NCI-H82 (cell line): ENCODE measurements at regions not wholly inside any gene's neighbourhood (a gene's known extent, or its start where the extent isn't known, plus 50 kb on each side); places are given as distances from the start of the nearest gene placed in this dataset.
A peak's percentile ranks its signal among the peaks of the same experiment; 100 is the strongest.
"Not testable (repeated sequence)": the region's sequence is repeated elsewhere in the genome, so short reads cannot be mapped to it uniquely, and the experiment has no call there.

Source experiments
- DNase-seq: peaks from one replicate; lab custom pipeline; 2025; lab: John Stamatoyannopoulos, UW

DNA sequence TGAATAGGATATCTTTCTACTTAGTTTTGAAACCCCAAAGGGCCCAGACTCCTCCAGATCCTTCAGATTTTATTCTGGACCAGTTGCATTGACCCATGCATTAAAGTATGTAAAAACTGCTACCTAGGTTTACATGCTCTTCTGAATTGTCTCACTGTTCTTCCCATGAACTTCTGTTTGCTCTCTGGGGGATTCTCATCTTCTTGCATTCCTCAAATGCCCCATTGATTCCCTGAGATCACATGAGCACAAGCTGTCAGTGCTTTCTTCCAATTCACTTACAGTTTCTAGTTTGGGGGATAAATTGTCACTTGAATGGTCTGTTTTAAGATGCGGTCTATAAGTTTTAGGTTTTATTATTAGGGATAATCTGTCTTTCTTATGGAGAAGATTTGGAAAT, 188.9 kb upstream of the KIF2B start:
- no peak for DNase-seq

DNA sequence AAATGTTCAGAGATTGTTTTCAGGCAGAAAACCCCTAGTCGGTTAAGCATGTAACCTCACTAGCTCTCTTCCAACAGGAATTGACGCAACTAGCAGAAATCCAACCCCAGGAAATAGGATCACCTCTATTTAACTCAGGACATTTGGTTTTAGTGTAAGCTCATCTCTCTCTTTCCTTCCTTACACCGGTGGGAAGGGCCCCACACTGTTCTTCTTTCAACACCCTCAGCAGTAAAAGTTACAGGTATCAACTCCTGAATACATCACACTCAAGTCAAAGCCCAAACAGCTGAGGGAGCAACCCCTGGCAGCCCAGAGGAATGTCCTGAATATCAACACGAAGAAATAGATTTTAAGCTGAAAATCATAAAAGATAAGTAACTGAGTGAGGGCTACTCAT, 191.2 kb upstream of the KIF2B start:
- DNase-seq, result no peak

DNA sequence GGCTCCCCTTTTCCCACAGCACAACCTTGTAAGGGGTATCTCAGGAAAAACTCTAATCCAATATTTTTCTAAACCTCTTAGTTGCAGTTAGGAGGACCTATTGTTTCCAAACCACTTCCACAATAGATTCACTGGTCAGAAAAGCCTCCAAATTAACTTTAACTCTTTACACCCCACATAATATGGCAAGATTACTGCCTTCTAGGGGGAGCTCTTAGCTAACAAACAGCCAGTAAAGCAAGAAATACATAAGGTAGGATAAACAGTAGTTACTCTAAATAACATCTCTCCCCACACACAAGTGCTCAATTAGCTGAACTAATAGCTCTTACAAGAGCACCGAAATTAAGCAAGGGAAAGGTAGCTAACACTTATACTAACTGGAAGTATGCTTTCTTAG, 192.1 kb upstream of the KIF2B start:
- DNase-seq, result no peak

DNA sequence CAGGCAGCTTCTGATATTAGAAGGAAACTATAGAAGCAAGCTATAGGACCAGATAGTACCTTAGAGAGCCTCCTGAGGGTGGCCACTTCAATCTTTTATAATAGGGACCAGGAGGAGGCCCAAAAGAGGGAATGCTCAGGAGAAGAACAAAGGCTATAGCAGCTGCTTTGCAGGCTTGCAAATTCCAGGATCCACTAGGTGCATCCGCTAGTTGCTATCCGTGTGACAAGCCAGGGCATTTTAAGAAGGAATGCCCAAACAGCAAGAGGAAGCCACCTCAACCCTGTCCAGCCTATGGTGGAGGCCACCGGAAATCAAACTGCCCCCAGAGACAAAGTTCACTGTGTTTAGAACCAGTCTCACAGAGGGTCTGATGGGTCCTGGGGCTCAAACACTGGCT, 192.6 kb upstream of the KIF2B start:
- DNase-seq, result no peak

DNA sequence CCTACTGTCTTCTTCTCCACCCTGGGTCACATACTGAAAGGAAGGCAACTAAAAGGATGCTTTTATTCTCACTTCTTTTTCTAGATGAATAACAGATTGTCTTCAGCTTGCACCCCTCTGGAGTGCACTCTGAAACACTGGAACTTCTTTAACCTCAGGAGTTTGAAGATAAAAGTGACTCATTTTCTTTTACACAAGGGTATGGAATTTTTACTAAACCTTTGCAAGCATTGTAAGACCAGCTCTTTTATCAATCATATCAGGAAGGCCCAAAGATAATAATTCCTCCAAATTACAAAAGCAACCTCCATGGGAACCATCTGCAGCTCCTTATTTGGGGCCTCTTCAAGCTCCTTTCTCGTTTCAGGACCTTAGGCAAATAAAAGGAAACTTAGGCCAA, 193.5 kb upstream of the KIF2B start:
- no peak for DNase-seq

DNA sequence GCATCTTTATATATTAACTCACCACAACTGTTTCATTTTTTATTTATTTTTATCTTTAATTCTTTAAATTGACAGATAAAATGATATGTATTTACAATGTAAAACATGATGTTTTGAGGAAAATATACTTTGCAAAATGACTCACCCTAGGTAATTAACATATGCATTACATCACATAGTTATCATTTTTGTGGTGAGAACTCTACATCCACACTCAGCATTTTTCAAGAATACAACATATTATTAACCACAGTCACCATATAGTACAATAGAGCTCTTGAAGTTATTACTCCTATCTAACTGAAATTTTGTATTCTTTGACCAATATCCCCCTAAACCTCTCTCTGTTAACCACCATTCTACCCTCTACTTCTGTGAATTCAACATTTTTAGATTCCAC, 194.7 kb upstream of the KIF2B start:
- no peak for DNase-seq

DNA sequence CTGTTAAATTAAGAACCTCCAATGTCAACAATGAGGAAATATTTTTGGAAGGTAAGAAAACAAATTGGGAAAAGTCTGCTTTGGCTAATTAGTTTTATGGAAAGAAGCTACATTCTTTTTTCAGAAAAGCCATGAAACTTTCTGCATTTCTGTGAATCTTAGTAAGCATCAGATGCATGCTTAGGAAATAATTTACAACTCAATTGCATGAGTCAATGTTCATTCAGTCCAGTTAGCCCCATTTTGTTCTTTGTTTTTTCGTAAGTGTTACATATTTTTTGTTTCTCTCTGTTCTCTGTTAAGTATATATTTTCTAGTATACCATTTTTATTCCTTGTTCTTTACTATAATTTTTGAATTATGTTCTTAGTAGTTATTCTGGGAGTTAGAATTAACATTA, 195.2 kb upstream of the KIF2B start:
- no peak for DNase-seq

DNA sequence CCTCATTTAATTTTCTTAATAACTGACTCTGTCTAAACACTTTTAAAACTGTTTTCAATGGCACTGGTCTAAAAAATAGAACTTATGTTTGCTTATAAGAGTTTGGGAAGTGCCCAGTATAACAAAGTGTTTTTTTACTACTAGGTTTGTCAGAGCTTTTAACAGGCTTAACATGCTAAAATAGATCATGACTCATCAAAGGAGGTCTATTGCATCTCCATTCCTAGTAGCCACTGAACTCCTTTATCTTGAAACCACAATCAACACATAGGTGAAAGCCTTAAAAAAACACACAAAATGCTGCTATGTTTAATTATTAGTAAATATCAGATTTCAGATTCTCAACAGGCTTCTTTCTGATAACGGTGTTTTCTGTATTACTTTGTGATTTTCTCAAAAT, 196.4 kb upstream of the KIF2B start:
- peak; percentile 14 for DNase-seq

DNA sequence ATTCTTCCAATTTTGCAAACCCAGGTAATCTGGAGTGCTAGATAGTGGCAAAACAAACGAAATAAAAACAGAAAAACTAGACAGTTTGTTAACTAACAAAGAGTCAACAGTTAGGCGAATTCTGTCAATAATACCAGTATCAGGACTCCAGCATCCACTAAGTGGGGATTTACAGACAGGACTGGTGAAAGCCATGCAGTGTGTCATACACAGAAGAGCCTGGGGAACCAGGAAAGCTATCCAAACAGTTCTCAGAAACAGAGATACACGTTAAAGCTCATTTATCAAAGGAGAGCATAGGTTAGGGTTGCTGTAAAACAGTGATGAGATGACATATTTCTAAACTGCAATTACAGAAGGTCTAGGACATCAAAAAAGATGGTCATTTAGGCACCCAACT, 203.7 kb upstream of the KIF2B start:
- DNase-seq, result no peak

DNA sequence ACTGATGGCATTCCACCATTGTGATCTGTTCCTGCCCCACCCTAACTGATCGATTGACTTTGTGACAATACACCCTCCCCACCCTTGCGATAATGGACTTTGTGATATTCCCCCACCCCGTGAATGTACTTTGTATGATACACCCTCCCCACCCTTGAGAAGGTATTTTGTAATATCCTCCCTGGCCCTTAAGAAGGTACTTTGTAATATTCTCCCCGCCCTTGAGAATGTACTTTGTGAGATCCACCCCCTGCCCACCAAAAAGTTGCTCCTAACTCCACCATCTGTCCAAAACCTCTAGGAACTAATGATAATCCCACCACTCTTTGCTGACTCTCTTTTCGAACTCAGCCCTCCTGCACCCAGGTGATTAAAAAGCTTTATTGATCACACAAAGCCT, 214.5 kb upstream of the KIF2B start:
- not testable (repeated sequence) for DNase-seq

DNA sequence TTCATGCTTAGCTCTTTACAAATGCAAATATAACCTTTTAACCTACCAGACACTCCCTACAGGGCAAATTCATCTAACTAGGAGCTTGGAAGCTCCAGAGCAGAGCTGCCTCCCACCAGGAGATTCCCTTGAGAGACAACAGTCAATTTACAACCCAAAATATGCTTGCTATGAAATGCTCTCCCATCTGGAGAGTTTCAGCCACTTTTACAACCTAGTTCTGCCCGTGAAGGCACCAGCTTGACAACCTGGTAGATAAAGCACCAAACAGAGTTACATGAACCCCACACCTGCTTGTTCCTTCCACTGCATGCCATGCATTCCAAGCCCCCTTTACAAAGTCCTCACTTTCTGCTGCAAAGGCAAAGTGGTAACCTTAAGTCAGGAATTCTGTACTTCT, 215.3 kb upstream of the KIF2B start:
- no peak for DNase-seq

DNA sequence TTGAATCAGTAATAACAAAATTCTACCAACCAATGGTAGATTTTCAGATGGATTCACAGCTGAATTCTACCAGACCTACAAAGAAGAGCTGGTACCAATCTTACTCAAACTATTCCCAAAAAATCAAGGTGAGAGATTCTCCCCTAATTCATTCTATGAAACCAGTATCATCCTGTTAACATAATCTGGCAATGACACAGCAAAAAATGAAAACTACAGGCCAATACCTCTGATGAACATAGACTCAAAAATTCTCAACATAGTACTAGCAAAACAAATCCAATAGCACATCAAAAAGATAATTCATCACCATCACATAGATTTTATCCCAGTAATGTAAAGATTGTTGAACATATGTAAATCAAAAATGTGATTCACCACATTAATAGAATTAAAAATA, 234.4 kb upstream of the KIF2B start:
- DNase-seq, result no peak

DNA sequence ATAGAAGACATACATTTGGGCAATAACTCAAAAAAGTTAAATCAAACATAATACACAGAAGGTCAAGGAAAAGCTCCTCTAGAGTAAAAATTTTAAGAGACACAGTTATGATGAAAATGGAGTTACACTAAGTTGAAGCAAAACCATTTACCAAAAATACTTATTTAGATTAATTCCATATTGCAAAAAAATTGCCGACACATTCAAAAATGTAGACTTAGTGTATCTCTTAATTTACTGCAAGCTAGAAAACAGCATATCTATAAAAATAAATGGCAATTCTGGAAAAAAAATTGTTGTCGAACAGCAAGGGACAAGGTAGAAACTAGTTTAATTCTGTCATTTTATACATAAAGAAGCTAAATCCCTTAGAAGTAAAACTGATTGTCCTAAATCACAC, 248.7 kb upstream of the KIF2B start:
- no peak for DNase-seq

DNA sequence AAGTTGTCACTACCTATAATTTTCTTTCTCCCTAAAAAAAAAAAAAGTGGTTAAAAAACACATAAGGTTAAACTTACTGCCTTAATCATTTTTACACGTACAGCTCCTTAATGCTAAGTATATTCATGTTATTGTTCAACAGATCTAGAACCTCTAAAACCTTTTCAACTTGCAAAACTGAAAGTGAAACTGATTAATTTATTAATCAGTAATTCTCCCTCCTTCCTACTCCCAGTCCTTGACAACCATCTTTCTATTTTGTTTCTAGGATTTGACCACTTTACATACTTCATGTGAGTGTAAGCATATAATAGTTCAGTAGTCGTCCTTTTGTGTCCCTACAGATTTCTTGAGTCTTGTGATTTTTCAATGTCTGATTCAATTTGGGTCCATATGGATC, 251.4 kb upstream of the KIF2B start:
- DNase-seq, result no peak

DNA sequence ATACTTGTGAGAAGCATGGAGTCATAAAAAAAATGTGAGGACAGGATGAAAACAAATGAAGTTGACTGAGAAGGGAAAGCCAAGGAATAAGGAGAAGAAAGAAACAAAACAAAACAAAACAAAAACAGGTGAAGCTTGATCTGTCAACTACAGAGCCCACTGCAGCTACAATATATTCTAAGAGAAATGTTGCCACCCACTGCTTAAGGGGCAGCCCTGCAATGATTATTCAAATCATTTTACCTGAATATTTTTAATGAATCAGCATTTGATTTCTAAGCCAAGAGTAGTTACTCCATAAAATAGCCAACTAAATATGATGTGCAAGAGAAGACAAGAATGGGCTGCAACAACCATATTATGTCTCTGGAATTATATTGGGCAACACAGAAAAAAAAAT, 252.0 kb upstream of the KIF2B start:
- DNase-seq, result no peak

DNA sequence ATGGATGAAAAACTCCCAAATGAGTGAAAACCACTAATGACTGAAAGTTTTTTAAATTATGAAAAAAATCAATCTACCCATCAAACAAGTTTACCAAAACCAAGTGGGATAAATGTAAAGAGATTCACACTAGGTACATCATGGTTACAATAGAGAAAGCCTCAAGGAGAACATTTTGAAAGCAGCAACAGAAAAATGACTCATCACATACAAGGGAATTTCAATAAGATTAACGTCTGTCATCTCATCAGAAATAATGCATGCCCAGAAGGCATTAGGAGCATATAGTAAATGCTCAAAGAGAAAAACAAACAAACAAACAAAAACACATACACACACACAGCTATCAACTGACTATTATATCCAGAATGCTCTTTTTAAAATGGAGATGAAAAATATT, 261.8 kb upstream of the KIF2B start:
- no peak for DNase-seq

DNA sequence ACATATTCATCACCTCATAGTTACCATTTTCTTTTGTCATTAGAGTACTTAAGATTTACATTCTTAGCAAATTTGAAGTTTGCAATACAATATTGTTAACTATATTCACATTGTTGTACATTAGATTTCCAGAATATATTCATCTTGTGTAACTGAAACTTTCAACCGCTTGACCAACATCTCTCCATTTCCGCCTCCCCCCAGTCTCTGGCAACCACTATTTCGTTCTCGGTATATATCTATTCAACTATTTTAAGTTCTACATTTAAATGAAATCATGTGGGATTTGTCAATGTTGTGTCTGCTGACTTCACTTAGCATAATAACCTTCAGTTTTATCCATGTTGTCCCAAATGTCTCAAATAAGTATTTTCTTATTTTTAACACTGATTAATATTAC, 274.5 kb upstream of the KIF2B start:
- no peak for DNase-seq

DNA sequence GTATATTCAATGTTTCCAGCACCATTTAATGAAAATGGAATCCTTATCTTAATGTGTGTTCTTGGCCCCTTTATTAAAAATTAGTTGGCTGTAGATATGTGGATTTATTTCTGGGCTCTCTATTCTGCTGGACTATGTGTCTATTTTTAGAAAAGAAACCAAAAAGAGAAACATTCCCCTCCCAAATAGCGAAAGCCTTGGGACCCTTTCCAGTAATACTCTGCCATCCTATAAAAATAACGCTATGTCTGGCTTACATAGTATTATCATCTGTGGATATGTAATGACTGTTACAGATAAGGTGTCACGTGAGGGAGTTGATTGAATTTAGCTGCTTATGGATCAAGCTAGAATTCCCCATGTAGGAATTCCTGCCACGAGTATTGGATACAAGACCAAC, 279.3 kb upstream of the KIF2B start:
- DNase-seq, result no peak

DNA sequence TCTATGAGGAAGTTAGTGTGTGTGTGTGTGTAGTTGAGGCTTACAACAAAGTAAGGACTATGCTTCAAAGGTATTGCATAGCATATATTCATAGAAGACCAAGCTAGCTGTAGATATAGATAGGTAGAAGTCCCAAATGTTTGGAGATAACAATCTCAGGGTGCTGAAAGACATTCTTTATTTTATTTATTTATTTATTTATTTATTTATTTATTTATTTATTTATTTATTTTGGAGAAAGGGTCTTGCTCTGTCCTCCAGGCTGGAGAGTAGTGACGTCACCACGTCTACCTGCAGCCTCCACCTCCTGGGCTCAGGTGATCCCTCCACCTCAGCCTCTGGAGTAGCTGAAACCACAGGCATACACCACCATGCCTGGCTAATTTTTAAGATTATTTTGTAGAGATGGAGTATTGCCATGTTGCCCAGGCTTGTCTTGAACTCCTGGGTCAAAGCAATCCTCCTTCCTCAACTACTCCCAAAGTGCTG, 284.6 kb upstream of the KIF2B start:
- DNase-seq, result no peak

DNA sequence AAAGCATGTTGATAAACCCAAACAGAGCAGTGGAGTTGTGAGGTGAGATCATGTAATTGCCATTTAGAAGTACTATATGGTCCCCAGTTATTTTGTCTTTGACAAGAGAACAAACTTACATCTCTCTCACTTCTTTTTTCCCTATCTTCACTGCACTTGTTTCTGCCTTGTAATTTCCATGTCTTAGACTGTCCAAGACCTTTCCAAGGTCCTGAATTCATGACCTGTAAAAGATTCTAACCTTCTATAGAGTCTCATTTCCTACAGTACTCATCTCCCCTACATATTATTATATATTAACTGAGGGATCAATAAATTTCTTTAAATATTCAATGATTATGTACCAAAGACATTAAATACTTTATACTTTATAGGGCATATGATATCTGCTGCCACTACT, 295.3 kb upstream of the KIF2B start:
- no peak for DNase-seq

DNA sequence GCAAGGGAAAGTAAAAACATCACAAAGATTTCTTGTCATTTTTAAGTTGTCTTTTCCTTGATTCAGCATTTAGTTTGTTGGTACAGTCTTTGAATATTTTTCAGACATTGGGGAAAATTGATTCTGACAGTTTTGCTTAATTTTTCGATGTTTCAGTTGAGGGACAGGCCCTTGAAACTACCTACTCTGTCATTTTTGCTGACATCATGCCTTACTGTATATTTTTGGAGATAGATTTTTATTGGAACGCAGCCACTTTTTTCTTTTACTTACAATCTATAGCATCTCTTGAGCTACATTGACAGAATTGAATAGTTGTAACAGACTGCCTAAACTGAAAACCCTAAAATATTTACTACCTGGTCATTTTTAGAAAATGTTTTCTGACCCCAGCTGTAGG, 297.1 kb upstream of the KIF2B start:
- no peak for DNase-seq

DNA sequence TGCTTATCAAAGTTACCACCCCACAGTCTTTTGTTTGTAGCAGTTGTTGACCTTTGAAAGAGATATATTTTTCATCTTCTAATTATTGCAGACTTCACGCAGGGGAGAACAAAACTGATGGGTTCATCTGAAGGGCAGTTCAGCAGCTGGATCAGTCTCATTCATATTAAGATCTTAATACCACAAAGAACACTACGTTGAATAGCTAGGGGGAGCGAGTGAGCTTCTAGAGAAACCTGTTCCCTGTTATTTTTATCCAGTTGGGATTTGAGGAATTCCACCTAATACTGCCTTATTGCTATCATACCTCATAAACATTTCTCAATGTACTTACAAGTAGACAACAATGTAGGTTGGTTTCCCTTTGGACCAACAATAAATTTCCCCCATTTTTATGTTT, 306.1 kb upstream of the KIF2B start:
- peak; percentile 40 for DNase-seq

DNA sequence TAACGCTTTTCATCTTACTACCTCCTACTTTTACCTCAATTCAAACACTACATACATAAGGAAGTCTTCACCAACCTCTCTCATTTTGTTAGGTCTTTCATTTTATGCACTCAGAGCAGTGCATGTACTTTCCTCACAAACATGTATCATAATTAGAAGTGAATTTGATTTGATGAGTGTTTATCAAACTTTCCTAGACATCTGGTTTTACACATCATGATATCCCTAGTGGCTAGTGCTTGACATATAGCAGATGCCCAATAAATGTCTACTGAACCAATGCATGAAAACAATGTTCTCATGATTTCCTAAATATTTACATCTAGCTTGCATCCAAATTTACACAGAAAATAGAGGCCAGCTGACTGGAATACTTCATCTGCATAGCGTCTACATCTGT, 323.4 kb upstream of the KIF2B start:
- DNase-seq, result no peak

DNA sequence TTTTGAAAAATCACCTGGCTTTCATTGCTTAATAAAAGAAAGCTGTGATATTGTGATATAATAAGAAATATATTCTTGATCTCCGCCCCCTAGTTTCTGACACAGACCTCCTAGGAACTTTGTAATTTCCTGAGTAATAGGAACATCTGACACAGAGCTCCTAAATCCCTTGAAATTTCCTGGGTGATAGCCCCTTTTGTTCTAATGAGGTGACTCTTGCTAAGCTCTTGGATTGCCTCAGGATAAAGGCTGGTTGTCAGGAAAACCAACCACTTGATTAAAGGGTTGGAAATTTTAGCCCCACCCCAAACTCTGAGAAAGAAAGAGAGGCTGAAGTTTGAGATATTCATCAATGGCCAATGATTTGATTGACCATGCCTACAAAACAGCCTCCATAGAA, 326.4 kb upstream of the KIF2B start:
- no peak for DNase-seq

DNA sequence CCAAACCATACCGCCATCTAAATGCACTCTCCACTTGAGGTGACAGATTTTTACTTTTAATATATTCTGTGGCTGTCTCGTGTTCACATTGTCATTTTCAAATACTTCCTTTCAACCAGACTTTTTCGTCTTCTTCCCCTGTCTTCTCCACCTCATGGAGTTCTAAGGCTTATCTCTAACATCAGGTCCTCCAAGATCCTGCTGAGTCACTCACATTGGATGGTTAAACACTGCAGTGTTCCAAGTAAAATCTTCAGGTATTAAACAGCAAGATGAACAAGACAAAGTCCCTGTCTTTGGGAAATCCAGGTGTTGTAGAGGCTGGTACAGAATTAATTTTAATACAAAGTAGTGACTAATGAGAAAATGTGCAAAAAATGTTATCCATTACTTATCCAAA, 330.2 kb upstream of the KIF2B start:
- DNase-seq, result no peak
